SK-N-SH (cell line): ENCODE measurements at regions not wholly inside any gene's neighbourhood (a gene's known extent, or its start where the extent isn't known, plus 50 kb on each side); places are given as distances from the start of the nearest gene placed in this dataset.

ENCODE experiments used
- CTCF ChIA-PET: fragments of 300-600, 350-600 bp; formaldehyde crosslinking; extraction: SDS; loops from one replicate; lab custom pipeline; 2021; lab: Yijun Ruan, JAX
- POLR2A ChIA-PET: fragments of 350-600 bp; sonication (Branson Sonifier 250); formaldehyde crosslinking; extraction: SDS; loops from one replicate; lab custom pipeline; 2020; ENCODE audit warnings: antibody characterized with exemption, inconsistent platforms; lab: Yijun Ruan, JAX
- DNase-seq: peaks from one replicate; pipeline ENCODE4 v3.0.0; 2012
- H2AFZ ChIP-seq: fragments of 200-600 bp; sonication (generic); 2 replicates; pipeline ENCODE4 v1.8.1; 2016; ENCODE audit warnings: antibody characterized with exemption, mild to moderate bottlenecking, low read depth
- H3F3A ChIP-seq: fragments of 200-600 bp; sonication (generic); replicated peaks from 2 replicates; pipeline ENCODE3; 2016; ENCODE audit warnings: antibody characterized with exemption, mild to moderate bottlenecking; ENCODE audit not compliant: insufficient read depth
- H3K27ac ChIP-seq, 2 experiments: fragments of 200-500 bp in 1 of 2; fragments of 200-600 bp in 1 of 2; sonication (Bioruptor generic) in 1 of 2; sonication (generic), shearing (Covaris generic) in 1 of 2; 2 replicates each; pipeline versions ENCODE4 v1.5.1 to v1.6.1; 2014 to 2016; ENCODE audit warnings: low read depth in 2 of 2, inconsistent platforms in 1 of 2, low read length in 1 of 2, mild to moderate bottlenecking in 1 of 2, mixed read lengths in 1 of 2
- H3K27me3 ChIP-seq: fragments of 200-600 bp; sonication (generic), shearing (Covaris generic); 2 replicates; pipeline ENCODE4 v1.6.1; 2016; ENCODE audit warnings: mixed run types; ENCODE audit not compliant: insufficient read depth
- H3K36me3 ChIP-seq, 2 experiments: fragments of 200-500 bp in 1 of 2; fragments of 200-600 bp in 1 of 2; sonication (Bioruptor generic) in 1 of 2; sonication (generic) in 1 of 2; replicated peaks in 1 of 2; 2 replicates each; pipeline versions ENCODE3 to v1.5.1; 2014 to 2016; ENCODE audit warnings: low read length in 1 of 2, mild to moderate bottlenecking in 1 of 2; ENCODE audit not compliant: insufficient read depth in 2 of 2, control insufficient read depth in 1 of 2
- H3K4me1 ChIP-seq, 2 experiments: fragments of 200-500 bp in 1 of 2; fragments of 200-600 bp in 1 of 2; sonication (Bioruptor generic) in 1 of 2; sonication (generic), shearing (Covaris generic) in 1 of 2; 2 replicates each; pipeline versions ENCODE4 v1.5.1 to v1.6.1; 2014 to 2016; ENCODE audit warnings: low read depth in 1 of 2, low read length in 1 of 2, mixed run types in 1 of 2; ENCODE audit not compliant: insufficient read depth in 2 of 2, control insufficient read depth in 1 of 2
- H3K4me2 ChIP-seq: fragments of 200-600 bp; sonication (generic), shearing (Covaris generic); 2 replicates; pipeline ENCODE4 v1.6.1; 2017; ENCODE audit warnings: mixed run types
- H3K4me3 ChIP-seq, 2 experiments: fragments of 200-500 bp in 1 of 2; fragments of 200-600 bp in 1 of 2; sonication (Bioruptor generic) in 1 of 2; sonication (generic), shearing (Covaris generic) in 1 of 2; 2 replicates each; pipeline versions ENCODE4 v1.5.1 to v1.8.1; 2014 to 2016; ENCODE audit warnings: low read depth in 2 of 2, inconsistent platforms in 1 of 2, low read length in 1 of 2, mild to moderate bottlenecking in 1 of 2, mixed read lengths in 1 of 2, moderate library complexity in 1 of 2
- H3K79me2 ChIP-seq: fragments of 200-600 bp; sonication (generic); 2 replicates; pipeline ENCODE4 v1.8.1; 2017; ENCODE audit warnings: mild to moderate bottlenecking; ENCODE audit not compliant: insufficient read depth
- H3K9ac ChIP-seq: fragments of 200-600 bp; sonication (generic); 2 replicates; pipeline ENCODE4 v1.6.1; 2017; ENCODE audit warnings: mixed run types
- H3K9me2 ChIP-seq: fragments of 200-600 bp; sonication (generic); 2 replicates; pipeline ENCODE4 v1.6.1; 2017; ENCODE audit warnings: mixed run types
- H3K9me3 ChIP-seq: fragments of 200-600 bp; sonication (generic); 2 replicates; pipeline ENCODE4 v1.6.1; 2017; ENCODE audit warnings: mixed run types, mild to moderate bottlenecking, moderate library complexity
- H4K20me1 ChIP-seq: fragments of 200-600 bp; sonication (generic); 2 replicates; pipeline ENCODE4 v1.6.1; 2017; ENCODE audit warnings: mild to moderate bottlenecking, mixed run types; ENCODE audit not compliant: insufficient read depth
- ELF1 ChIP-seq: IDR thresholded peaks from 2 replicates; pipeline ENCODE4 v1.4.0; 2012
- GATA2 ChIP-seq: sonication (generic); formaldehyde crosslinking; IDR thresholded peaks from 2 replicates; pipeline ENCODE4 v1.5.0; 2020; ENCODE audit warnings: mild to moderate bottlenecking, missing genetic modification reagents
- MAX ChIP-seq: IDR thresholded peaks from 2 replicates; pipeline ENCODE4 v1.4.0; 2012; ENCODE audit warnings: low read depth
- MXI1 ChIP-seq: IDR thresholded peaks from 2 replicates; pipeline ENCODE4 v1.6.1; 2012; ENCODE audit warnings: mild to moderate bottlenecking, low read depth, low read length, improper control_type of control experiment
- NFIC ChIP-seq: IDR thresholded peaks from 2 replicates; pipeline ENCODE4 v1.4.0; 2012; ENCODE audit warnings: borderline replicate concordance
- RCOR1 ChIP-seq: fragments of 150-350 bp; IDR thresholded peaks from 2 replicates; pipeline ENCODE4 v1.6.1; 2017; ENCODE audit warnings: antibody characterized with exemption, low read length
- REST ChIP-seq: IDR thresholded peaks from 2 replicates; pipeline ENCODE4 v1.6.1; 2012; ENCODE audit warnings: mild to moderate bottlenecking, low read depth, low read length, moderate library complexity
- RXRA ChIP-seq: IDR thresholded peaks from 2 replicates; pipeline ENCODE4 v1.4.0; 2012; ENCODE audit warnings: low read depth, mild to moderate bottlenecking, borderline replicate concordance
- TAF1 ChIP-seq: IDR thresholded peaks from 2 replicates; pipeline ENCODE4 v1.6.1; 2012; ENCODE audit warnings: low read depth, mild to moderate bottlenecking, low read length, moderate library complexity, borderline replicate concordance
- TEAD4 ChIP-seq: IDR thresholded peaks from 2 replicates; pipeline ENCODE4 v1.4.0; 2012; ENCODE audit warnings: mild to moderate bottlenecking, borderline replicate concordance; ENCODE audit not compliant: insufficient read depth
- USF1 ChIP-seq: IDR thresholded peaks from 2 replicates; pipeline ENCODE4 v1.4.0; 2012; ENCODE audit warnings: low read depth, borderline replicate concordance
- USF2 ChIP-seq: fragments of 150-350 bp; IDR thresholded peaks from 2 replicates; pipeline ENCODE4 v1.6.1; 2017; ENCODE audit warnings: antibody characterized with exemption, low read length, low read depth, borderline replicate concordance
- ZBTB33 ChIP-seq: IDR thresholded peaks from 2 replicates; pipeline ENCODE4 v1.4.0; 2012; ENCODE audit warnings: low read depth, borderline replicate concordance
- WGBS: methylation state at CpG from one replicate; pipeline ENCODE4 v1.1.6; 2017; ENCODE audit warnings: low lambda C conversion rate; 5-methylcytosine and 5-hydroxymethylcytosine counted together

- no peak for TF ChIP-seq REST
- no peak for TF ChIP-seq MXI1
- TF ChIP-seq RXRA, result no peak
- TF ChIP-seq MAX, result no peak
- no peak for TF ChIP-seq TEAD4
- TF ChIP-seq ELF1, result no peak
- no peak for TF ChIP-seq USF1
- TF ChIP-seq RCOR1, result no peak
- TF ChIP-seq NFIC, result no peak
- TF ChIP-seq TAF1, result no peak
- no peak for TF ChIP-seq GATA2
These were observed 77.0 kb upstream of the FER start (continued) for GRCh38 chr5:108670591-108671289.

- no peak overlapping the region for H3K27ac ChIP-seq
- no peak for DNase-seq
- H2AFZ ChIP-seq, result no peak overlapping the region
- ChIA-PET POLR2A (no interaction called here), CTCF (interaction anchor here (1.0 kb wide), 1 partner anchor 12 kb away, joined by 4 read pairs; no protein-coding TSS in a partner anchor)
- H3K9me2 ChIP-seq, result no peaks in the 10 kb centered on the region
- TF ChIP-seq MAX (no peak), USF2 (no peak), GATA2 (no peak), ZBTB33 (no peak)
- no peaks in the 10 kb centered on the region for H3K27me3 ChIP-seq
- no peaks in the 10 kb centered on the region for H3K79me2 ChIP-seq
- H4K20me1 ChIP-seq, result no peaks in the 10 kb centered on the region
- no peak overlapping the region for H3K4me2 ChIP-seq
- 85% methylated on average over 1 of the region's 1 CpG for WGBS
- no peaks in the 10 kb centered on the region for H3K9me3 ChIP-seq
- H3K36me3 ChIP-seq, result no peaks in the 10 kb centered on the region
- no peak overlapping the region for H3K4me3 ChIP-seq
- H3F3A ChIP-seq, result no peaks in the 10 kb centered on the region
- no peaks in the 10 kb centered on the region; a peak in 2 of 4 replicates for H3K4me1 ChIP-seq
- H3K9ac ChIP-seq, result no peak overlapping the region
These were observed 78.2 kb upstream of the FER start for GRCh38 chr5:108669462-108669861.
